HL-60 (cell line): ENCODE measurements at regions not wholly inside any gene's neighbourhood (a gene's known extent, or its start where the extent isn't known, plus 50 kb on each side); places are given as distances from the start of the nearest gene placed in this dataset.

Experiments
- POLR2AphosphoS5 ChIP-seq: IDR thresholded peaks from 2 replicates; pipeline ENCODE4 v1.6.1; 2012; ENCODE audit warnings: low read depth
- REST ChIP-seq: IDR thresholded peaks from 2 replicates; pipeline ENCODE4 v1.6.1; 2012; ENCODE audit warnings: low read depth; ENCODE audit not compliant: insufficient replicate concordance
- TF ChIP-seq, protein P1 (sequence below): IDR thresholded peaks from one replicate; pipeline ENCODE4 v1.5.1; 2011; ENCODE audit warnings: low read length, control low read depth, inconsistent platforms; ENCODE audit not compliant: insufficient read depth

DNA sequence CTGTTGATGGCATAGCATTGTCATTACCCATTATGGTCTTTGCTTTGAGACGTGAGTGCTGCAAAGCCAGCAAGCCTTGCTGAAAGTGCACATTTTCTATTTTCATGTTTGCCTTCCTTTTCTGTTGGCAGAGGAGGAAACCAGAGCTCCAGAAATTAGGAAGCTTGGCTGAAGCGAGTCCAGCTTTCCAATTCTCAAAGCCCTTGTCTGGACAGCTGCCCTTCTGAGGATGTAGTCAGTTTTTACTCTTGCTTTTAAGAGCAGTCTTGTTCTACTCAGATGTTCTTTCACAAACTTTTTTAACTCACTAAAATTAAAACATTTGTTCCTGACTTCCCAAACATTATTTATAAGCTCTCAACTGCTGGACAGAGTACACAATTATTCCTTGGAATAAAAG, 93.8 kb downstream of the ICOS start:
- TF ChIP-seq, protein P1, sequence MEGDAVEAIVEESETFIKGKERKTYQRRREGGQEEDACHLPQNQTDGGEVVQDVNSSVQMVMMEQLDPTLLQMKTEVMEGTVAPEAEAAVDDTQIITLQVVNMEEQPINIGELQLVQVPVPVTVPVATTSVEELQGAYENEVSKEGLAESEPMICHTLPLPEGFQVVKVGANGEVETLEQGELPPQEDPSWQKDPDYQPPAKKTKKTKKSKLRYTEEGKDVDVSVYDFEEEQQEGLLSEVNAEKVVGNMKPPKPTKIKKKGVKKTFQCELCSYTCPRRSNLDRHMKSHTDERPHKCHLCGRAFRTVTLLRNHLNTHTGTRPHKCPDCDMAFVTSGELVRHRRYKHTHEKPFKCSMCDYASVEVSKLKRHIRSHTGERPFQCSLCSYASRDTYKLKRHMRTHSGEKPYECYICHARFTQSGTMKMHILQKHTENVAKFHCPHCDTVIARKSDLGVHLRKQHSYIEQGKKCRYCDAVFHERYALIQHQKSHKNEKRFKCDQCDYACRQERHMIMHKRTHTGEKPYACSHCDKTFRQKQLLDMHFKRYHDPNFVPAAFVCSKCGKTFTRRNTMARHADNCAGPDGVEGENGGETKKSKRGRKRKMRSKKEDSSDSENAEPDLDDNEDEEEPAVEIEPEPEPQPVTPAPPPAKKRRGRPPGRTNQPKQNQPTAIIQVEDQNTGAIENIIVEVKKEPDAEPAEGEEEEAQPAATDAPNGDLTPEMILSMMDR: no peak
- no peak for TF ChIP-seq REST
- TF ChIP-seq POLR2AphosphoS5: no peak
